ENCODE measurements at regions not wholly inside any gene's neighbourhood (a gene's known extent, or its start where the extent isn't known, plus 50 kb on each side); places are given as distances from the start of the nearest gene placed in this dataset.

GRCh38 chr16:52618753-52619497, 72.0 kb upstream of the TOX3 start:
- in situ Hi-C loops (cut with MboI; ENCODE audit: low pct_unique_long_range_greater_than_20kb, low sequenced_read_pairs), result no loop called here
- no peak for DNase-seq

GRCh38 chr16:52617591-52617990, 70.6 kb upstream of the TOX3 start:
- in situ Hi-C loops (cut with MboI; ENCODE audit: low pct_unique_long_range_greater_than_20kb, low sequenced_read_pairs), result no loop called here
- DNase-seq, result no peak

GRCh38 chr16:52613508-52613907, 66.6 kb upstream of the TOX3 start:
- no peak for DNase-seq
- in situ Hi-C loops (cut with MboI; ENCODE audit: low pct_unique_long_range_greater_than_20kb, low sequenced_read_pairs), result no loop called here

- no peak for DNase-seq
- in situ Hi-C loops (cut with MboI; ENCODE audit: low pct_unique_long_range_greater_than_20kb, low sequenced_read_pairs), result no loop called here
Measured at GRCh38 chr16:52611817-52612673, 65.1 kb upstream of the TOX3 start.

GRCh38 chr16:52603015-52603414, 56.1 kb upstream of the TOX3 start:
- in situ Hi-C loops (cut with MboI; ENCODE audit: low pct_unique_long_range_greater_than_20kb, low sequenced_read_pairs), result no loop called here
- DNase-seq, result no peak

GRCh38 chr16:52597772-52598483, 51.0 kb upstream of the TOX3 start:
- DNase-seq, result no peak
- in situ Hi-C loops (cut with MboI; ENCODE audit: low pct_unique_long_range_greater_than_20kb, low sequenced_read_pairs), result no loop called here

- DNase-seq, result no peak
- in situ Hi-C loops (cut with MboI; ENCODE audit: low pct_unique_long_range_greater_than_20kb, low sequenced_read_pairs), result no loop called here
Measured at GRCh38 chr16:52597073-52597771, 50.3 kb upstream of the TOX3 start.
